ENCODE measurements at regions not wholly inside any gene's neighbourhood (a gene's known extent, or its start where the extent isn't known, plus 50 kb on each side); places are given as distances from the start of the nearest gene placed in this dataset.

DNA sequence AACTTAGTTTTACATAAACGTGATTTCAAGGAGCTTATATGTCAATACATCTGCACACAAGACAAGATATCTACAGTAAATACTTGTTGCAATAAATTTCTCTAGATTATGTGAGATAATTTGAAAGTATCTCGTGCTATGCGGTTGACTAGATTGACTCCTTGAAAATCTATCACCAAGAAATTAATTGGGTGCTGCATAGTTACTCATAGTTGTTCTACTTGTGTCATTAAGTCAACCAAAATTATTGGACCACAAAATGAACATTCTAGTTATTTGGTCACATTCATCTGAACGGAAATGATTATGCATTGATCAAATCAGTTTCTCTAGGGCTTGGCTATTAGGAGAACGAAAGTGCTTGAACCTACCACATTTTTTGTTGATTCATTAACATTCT is 2291.5 kb downstream of the PCDH9 start:
- TF ChIP-seq CTCF (IDR thresholded peaks at IDR 0.05; ENCODE audit: insufficient read depth, low read depth, low read length) (no peak), EZH2 (IDR thresholded peaks at IDR 0.05; ENCODE audit: insufficient read depth, low read length) (no peak)

All from astrocyte (in vitro differentiated cells and primary cell).